Fibroblast of skin of left quadriceps (primary cell): ENCODE measurements at regions not wholly inside any gene's neighbourhood (a gene's known extent, or its start where the extent isn't known, plus 50 kb on each side); places are given as distances from the start of the nearest gene placed in this dataset.
"Not testable (repeated sequence)": the region's sequence is repeated elsewhere in the genome, so short reads cannot be mapped to it uniquely, and the experiment has no call there.

Experiments used
- DNase-seq, 2 experiments: peaks; one replicate each; pipeline ENCODE4 v3.0.0-alpha.2; 2013; ENCODE audit warnings: low read depth in 2 of 2

DNA sequence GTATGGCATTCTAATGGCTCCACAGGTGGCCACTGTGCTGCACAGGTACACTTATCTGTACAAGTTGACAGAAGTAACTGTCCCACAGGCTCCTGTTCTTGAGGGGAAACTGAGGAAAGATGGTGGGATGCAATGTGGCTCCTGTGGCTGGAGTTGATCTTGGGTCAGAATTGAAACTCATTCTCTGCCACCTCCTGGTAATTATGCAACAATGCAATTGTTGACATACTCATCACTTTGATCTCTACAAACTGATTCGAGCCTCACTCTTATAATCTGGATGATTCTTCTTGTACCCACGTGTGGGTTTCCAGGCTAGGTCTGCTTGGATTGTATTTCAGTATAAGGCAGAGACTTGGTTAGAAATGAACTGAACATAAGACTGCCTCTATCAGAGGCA is 148.8 kb downstream of the CCNG2 start:
- DNase-seq: no peak

DNA sequence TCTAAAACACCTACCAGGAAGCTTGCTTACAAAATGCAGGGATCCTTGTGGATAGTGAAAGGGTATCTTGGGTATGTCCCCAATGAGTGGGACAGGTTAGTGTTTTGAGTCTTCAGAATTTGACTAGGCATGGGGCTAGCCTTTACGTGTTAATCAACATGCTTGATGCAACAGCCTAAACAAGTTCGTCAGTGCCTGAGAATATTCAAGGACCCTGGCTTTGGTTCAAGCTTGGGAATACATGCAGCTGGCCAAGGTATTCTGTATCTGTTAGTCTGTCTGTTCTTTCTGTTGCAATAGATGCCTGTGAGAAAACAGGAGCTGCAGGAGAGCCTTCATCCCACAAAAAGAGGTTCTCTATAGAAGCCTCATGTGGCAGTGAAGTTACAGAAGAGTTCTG is 149.5 kb downstream of the CCNG2 start:
- DNase-seq: no peak

DNA sequence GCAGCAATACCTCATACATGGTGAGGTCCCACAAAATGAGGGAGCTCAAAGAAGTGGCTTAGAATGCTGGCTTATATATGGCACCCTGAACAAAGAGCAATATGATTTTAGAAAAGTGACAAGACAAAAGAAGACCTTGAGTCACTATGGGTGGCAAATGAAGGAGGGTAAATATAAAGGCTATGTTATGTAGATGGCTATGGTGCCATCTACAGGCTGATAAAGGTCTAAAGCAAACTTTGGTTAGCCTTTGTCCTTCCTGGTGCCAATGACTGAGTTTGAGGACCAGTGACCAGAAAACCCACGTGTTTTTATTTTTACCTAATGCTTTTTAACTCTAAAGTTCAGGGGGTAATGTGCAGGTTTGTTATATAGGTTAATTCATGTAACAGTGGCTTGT is 151.8 kb downstream of the CCNG2 start:
- DNase-seq: peak in 1 of 2 experiments; percentile 9

DNA sequence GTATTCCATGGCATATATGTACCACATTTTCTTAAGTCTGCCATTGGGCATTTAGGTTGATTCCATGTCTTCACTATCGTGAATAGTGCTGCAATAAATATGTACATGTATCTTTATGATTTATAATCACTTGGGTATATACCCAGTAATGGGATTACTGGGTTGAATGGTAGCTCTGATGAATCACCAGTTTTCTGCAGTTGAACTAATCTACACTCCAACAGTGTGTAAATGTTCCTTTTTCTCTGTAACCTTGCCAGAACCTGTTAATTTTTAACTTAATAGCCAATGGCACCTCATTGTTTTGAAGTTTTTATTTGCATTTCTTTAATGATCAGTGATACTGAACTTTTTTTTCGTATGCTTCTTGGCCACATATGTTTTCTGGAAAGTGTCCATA is 152.5 kb downstream of the CCNG2 start:
- no peak for DNase-seq

DNA sequence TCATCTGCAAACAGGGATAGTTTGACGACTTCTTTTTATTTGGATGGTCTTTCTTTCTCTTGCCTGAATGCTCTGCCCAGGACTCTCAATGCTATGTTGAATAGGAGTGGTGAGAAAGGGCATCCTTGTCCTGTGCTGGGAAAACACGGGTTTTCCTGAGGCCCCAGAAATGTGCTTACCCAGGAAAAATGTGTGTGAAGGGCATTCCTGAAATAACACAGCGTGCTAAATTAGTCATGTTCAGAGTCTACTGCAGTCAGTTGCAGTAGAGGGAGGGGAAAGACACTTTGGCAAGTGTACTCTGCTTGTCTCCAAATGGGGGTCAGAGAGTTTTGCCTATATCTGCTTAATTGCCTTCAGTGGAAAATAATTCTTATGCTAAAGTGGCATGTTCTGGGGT is 153.9 kb downstream of the CCNG2 start:
- peak in 1 of 2 experiments; percentile 3 for DNase-seq

DNA sequence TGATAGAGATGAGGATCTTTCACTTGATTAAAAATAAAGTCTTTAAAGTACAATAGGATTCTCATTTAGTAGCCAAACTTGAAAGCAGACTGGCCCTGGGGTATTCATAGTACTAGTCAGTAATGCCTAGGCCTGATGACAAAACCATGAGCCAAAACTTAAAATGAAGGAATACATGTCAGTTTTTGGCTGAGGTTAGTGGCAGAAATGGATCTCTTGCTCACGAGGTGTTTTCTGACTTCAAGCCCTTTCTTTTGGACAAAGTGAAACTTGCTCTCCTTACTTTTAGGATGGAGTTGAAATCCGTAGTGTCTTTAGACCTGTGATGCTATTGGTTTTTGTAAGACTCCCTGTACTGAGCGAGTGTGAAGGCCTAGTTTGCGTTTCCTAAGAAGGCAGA is 157.7 kb downstream of the CCNG2 start:
- no peak for DNase-seq

DNA sequence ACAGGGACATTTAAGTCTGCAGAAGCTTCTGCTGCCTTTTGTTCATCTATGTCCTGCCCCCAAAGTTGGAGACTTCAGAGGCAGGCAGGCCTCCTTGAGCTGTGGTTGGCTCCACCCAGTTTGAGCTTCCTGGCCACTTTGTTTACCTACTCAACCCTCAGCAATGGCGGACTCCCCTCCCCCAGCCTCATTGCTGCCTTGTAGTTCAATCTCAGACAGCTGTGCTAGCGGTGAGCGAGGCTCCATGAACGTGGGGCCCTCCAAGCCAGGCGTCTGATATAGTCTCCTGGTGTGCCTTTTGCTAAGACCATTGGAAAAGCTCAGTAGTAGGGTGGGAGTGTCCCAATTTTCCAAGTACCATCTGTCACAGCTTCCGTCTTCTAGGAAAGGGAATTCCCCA is 170.1 kb downstream of the CCNG2 start:
- DNase-seq: no peak

DNA sequence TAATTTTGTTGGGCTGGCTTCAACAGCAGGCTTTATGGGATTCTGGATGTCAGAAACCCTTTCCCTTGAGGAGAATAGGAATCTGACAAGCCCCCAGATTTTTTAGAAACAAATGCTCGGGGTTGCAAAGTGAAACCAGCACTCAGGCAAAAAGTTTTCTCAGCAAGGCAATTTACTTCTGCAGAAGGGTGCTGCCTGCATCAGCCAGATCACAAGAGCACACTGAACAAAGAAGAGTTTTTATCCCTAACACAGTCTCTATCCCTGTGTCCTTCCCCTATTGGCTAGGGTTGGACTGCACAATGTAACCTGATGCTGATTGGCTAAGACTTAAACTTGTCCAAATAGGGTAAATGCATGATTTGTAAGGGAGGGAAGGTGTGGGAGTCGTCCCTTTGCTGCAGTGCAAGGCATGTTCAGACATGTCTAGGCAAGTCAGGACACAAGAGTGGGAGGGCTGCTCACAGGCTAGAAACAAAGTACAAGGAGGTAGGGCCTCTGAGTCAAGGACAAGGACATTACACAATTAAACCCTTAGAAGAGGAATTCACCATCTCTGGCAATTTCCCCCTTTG is 175.8 kb downstream of the CCNG2 start:
- DNase-seq: no peak

DNA sequence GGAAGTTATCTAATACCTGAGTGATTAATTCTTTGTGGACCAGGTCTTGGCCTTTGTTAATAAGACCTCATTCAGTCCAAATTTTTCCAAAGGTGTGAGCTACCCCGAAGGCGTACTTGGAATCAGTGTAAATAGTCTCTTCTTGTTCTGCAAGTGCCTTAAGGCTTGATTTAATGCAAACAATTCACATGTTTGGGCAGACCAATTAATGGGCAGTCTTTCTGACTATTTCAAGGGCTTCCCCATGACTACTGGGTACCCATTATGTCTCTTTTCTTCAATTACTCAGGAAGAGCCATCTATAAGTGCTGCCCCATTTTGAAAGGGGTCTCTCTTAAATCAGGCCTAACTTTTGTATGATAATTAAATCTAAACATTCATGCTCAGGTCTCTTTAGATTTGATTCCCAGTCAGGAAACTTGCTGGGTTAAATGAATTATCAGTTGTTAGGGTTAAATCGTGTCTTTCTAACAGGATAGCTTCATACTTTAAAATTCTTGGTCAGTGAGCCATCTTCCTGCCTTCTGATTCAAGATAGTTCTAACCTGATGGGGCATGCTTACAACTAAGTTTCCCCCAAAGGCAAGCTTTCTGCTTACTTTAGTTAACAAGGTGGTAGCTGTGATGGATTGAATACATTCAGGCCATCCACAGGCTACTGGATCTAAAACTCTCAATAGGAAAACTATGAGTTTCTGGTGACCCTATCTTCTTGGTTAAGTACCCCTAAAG is 179.6 kb downstream of the CCNG2 start:
- no peak for DNase-seq

DNA sequence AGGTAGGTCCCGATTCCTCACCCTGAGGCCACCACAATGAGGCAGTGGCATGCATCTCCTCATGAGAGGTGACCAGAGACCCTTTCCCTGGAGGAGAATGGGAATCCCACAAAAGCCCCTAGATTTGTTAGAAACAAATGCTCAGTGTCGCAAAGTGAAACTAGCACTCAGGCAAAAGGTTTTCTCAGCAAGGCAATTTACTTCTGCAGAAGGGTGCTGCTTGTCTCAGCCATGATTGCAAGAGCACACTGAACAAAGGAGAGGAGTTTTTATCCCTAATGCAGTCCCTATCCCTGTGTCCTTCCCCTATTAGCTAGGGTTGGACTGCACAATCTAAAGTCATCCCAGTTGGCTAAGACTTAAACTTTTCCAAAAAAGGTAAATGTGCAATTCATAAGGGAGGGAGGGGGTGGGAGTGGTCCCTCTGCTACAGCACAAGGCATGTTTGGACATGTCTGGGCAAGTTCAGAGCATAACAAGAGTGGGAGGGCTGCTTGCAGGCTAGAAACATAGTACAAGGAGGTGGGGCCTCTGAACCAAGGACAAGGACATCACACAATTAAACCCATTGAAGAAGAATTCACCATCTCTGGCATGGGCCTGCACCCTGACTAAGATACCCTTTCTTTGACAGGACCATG is 185.3 kb downstream of the CCNG2 start:
- DNase-seq: no peak

DNA sequence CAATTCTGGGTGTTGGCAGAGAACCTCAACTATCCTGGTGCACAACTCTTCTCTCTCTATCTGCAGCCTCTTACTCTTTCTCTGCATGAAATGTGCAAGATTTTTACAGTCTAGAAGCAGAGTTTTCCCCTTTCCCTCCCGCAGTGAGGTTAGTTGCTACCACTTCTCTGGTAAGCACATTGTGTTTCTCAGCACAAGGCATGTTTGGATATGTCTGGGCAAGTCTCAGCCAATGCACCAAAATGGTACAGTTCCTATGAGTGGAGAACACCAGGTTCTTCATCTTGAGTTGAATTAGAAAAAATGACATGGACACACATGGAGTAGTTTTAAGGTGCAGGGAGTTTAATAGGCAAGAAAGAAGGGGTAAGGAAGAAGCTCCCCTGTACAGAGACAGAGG is 187.0 kb downstream of the CCNG2 start:
- no peak for DNase-seq

DNA sequence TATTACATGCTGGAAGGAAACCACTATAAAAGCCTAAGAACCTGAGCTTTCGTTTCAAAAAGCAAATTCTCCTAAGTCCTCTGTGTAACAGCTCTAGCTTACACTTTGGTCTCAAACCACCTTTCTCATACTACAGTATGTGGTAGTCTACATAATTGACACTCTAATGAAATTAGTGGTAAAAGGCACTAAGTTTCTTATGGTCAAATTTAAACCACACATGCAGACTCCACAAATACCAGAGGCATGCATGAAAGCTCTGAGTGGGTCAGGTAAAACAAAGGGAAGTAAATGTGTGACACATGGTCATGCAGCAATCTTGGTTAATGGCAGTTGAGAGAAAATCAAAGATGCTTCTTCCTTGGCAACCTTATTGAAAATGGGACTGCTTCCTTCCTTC is 187.8 kb downstream of the CCNG2 start:
- no peak for DNase-seq

DNA sequence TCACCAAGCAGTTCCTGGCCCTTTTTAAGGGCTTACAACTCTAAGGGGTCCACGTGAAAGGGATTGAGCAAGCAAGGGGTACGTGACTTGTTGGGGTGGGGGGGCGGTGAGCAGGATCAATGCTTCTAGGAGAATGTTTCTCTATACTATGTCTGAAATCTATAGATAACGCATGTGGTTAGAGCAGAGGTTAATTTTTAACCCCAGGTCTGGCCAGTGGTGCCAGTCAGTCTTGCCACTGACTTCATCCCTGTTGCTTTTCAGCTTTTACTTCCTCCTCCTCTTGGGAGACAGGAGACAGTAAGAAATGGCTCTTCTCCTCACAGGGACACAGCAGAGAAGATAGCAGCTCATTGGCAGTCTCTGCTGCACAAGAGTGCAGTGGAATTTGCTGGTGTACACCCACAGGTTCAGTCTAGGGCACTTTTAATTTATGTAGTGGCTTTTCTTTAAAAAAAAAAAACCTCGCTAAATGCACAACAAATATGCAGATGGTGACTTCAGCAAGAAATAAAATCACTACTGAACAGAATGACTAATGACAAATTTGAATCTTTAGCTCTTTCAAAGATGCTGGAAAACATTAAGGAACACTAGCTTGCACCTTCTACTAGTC is 190.5 kb downstream of the CCNG2 start:
- DNase-seq: no peak

DNA sequence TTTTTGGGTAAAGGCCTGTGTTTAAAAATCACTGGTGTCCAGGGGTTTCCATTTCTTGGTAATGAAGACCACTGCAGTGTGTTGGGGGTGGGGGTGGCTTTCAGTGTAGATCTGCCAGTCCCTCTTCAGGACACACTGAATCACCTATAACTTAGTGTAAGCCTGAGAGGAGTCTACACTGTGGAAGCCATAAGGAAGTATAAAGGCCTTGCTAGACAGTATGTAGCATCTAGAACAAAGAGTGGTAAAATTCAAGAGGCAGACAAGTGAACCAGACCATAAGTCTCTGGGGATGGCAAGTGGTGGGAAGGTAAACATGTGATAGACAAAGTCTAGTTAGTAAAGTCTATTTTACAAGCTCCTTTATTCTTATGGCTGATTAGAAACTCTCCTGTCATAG is 191.8 kb downstream of the CCNG2 start:
- no peak for DNase-seq

DNA sequence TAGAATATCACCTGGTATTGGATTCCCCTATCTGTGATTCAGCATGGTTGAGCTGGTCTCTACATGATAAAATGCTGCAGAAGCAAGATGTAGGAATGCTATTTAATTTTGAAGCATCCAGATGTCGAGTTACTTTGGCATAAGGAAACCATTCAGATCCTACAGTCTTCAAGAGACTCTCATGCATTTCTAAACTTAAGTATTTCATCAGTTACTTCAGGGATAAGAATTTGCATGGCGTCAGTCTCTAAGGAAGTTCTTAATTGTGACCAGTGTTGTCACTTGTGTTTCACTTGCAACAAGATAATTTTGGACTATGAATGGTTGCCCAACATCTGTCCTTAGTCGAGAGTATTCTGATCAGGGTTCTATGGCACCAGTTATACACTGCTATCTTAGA is 192.4 kb downstream of the CCNG2 start:
- DNase-seq: no peak

DNA sequence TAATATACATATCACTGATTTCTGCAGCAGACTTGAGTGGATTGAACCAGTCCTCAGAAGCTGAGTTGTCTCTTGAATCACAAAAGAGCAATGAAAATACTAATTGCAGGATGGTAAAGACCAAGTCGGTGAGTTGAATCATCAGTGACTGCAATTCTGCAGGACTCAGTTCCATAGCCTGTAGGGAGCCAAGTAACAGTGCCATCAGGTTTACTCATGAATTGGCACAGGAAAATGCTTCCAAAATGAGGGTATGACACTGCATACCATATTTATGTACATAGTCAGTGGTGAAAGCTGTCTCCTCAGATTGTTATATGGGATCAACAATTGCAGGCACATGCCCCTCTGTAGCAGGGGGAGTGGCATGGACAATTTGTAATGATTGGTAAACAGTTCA is 192.8 kb downstream of the CCNG2 start:
- no peak for DNase-seq

DNA sequence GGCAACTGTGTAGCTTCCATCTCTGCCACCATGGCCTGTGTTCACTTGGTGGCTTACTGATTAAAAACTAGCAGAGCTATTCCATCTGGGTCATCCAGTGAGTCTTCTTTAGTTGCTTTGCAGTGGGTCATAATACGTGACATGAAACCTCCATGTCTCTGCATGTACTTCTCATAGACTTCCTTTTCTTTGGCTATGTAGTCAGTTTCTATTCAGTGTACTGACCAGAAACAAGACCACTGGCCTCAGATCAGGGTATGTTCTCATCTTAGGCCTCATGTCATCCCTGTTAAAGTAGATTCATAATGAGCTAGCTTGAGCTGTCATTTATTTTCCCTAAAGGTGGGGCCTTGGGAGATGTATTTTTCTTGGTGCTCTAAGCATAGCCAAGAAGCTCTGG is 195.2 kb downstream of the CCNG2 start:
- DNase-seq: no peak

DNA sequence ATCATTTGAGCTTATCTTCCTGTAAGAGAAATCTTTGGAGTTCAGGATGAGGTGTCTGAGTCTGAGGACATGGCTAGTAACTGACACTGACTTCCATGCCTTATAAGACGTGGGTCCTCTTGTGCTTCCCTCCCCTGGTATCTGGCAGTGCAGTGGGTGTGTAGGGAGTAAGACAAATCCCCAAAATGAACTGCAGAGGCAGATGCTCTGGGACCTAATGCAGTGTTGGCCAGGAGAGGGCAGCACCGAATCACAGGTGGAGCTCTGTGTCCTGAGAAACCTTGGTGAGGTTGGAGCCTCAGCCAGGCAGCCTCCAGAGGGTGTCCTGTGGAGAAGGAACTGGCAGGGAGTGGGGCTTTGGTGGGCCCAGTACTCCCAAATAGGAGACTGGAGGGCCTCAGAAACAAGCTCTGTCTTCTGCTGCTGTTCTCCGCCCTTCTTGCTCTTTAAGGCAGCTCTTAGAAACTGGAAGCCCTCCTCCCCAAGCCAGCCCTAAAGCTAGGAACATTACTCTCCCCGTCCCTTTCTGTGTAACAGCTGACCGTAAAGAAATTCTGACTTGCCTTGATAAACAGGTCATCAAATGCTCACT is 196.8 kb downstream of the CCNG2 start:
- DNase-seq: not testable (repeated sequence)

DNA sequence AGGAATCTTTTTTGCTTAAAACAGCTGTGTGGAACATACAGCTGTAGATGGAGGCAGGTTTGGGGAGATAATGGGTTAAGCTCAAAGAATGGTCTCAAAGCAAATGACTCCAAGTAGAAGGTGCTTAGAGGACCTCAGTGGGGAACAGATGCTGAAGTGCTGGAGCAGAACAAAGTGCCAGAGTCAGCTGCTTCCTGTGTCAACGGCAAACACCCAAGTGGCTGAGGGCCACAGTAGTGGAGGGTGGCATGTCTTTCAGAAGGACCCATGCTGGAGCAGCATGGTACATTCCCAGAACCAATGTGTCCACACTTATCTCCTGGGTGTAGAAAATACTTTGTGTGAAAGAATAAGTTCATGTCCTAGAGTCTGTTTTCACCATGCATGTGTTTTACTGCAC is 197.5 kb downstream of the CCNG2 start:
- no peak for DNase-seq

DNA sequence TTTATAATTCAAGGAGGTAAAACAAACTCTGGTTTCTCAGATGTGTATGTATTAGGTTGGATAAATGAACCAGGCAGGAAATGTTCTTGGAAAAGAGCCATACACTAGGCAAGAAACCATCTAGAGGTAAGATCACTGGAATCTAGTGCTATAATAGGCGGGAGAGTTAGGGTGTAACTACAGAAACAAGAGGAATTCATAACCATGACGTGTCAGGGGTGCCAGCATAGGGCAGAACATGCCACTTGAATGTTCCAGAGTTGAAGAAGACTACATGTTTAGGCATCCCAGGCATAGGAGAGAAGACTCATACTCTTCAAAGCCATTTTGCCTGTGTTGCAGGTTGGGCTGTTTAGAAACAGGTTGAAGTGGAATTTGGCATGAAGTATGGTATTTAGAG is 198.7 kb downstream of the CCNG2 start:
- no peak for DNase-seq

DNA sequence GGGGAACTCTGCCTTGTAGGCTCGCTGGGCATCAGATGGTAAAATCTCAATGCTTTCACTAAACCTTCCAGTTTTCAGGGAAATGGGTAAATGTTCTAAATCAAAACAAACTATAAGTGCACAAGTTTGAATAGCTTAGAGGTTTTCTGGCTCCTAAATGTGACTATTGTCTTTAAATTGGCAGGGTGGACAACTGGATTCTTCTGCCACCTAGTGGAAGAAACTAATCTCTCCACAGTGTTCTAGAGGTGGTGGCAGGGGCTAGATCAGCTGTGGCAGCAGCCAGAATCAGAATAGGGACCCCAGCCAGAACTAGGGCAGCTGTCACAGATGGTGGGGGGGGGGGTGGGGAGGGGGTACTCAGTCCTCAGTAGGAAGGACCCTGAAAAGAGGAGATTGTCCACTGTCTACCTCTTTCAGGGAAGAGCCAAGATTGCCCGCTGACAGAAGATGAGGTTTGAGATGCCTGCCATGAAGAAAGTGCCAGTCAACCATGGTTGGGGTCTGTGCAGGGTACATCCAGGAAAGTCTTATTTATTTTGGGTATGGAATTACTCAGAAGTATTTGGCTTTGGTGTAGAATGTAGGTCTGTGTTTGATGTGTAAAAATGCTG is 201.4 kb downstream of the CCNG2 start:
- peak; percentile 6 to 8 for DNase-seq

DNA sequence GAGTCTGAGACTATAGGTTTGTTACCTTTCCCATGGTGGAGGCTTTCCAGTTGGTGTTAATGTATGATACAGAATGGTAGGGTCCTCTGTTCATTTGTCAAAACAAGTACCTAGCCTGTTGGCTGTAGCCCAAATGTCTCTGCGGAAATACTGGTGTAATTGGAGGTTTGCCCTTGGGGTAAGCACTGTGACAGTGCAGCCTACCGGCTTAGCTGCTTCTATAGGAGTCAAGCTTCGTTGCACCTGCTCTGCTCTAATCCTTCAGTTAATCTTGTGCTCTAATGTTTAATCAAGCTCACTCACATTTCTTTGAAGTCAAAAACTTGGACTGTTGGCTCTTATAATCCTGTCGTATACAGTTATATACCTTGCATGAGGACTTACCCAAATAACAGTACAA is 203.4 kb downstream of the CCNG2 start:
- no peak for DNase-seq
